Esophagus muscularis mucosa (tissue), 4 donors: ENCODE measurements at regions not wholly inside any gene's neighbourhood (a gene's known extent, or its start where the extent isn't known, plus 50 kb on each side); places are given as distances from the start of the nearest gene placed in this dataset.

ENCODE experiments used
- DNase-seq: peaks from one replicate; pipeline ENCODE4 v3.0.0-alpha.2; 2017; ENCODE audit errors: extremely low spot score
- H3K27ac ChIP-seq, 4 donors: fragments of 200-600 bp; sonication (generic); replicated peaks in 1 of 4; 1 replicate in 3 of 4; 2 replicates in 1 of 4; pipeline ENCODE4 v1.5.1; 2016 to 2019; ENCODE audit warnings: mild to moderate bottlenecking in 1 of 4
- H3K27me3 ChIP-seq, 4 donors: fragments of 200-600 bp; sonication (generic); one replicate each; pipeline versions ENCODE4 v1.5.1 to v1.6.0; 2016 to 2019
- H3K36me3 ChIP-seq, 4 donors: fragments of 200-600 bp; sonication (generic); one replicate each; pipeline ENCODE4 v1.5.1; 2016 to 2019
- H3K4me1 ChIP-seq, 4 donors: fragments of 200-600 bp; sonication (generic); one replicate each; pipeline ENCODE4 v1.5.1; 2016 to 2019
- H3K4me3 ChIP-seq, 4 donors: fragments of 200-600 bp; sonication (generic); 1 replicate in 2 of 4; 2 replicates in 2 of 4; pipeline ENCODE4 v1.5.1; 2016 to 2019; ENCODE audit warnings: mild to moderate bottlenecking in 4 of 4, moderate library complexity in 1 of 4
- H3K9me3 ChIP-seq, 4 donors: fragments of 200-600 bp; sonication (generic); 1 replicate in 3 of 4; 2 replicates in 1 of 4; pipeline ENCODE4 v1.5.1; 2016 to 2019
- EP300 ChIP-seq: sonication (generic); formaldehyde crosslinking; IDR thresholded peaks from one replicate; pipeline ENCODE4 v1.6.1; 2017; ENCODE audit warnings: antibody characterized with exemption
- POLR2A ChIP-seq: fragments of 450-650 bp; IDR thresholded peaks from one replicate; pipeline ENCODE4 v1.6.1; 2017; ENCODE audit warnings: antibody characterized with exemption, moderate library complexity, mild to moderate bottlenecking, low read depth
- POLR2AphosphoS5 ChIP-seq, 2 donors: sonication (generic); formaldehyde crosslinking; IDR thresholded peaks; one replicate each; pipeline ENCODE4 v1.6.1; 2017; ENCODE audit warnings: antibody characterized with exemption in 2 of 2
- WGBS: methylation state at CpG from one replicate; pipeline ENCODE4 v1.1.5; 2018; 5-methylcytosine and 5-hydroxymethylcytosine counted together
- intact Hi-C: fragments of 100-400 bp; cut with DNase I; formaldehyde crosslinking; loops from one replicate; pipeline ENCODE4 v1.15.1; 2023
- TF ChIP-seq, protein P1 (sequence below), 3 experiments: fragments of 200-600 bp in 2 of 3; fragments of 450-650 bp in 1 of 3; sonication (generic) in 2 of 3; IDR thresholded peaks; one replicate each; pipeline ENCODE4 v1.5.1; 2017 to 2019; ENCODE audit warnings: antibody characterized with exemption in 3 of 3, mild to moderate bottlenecking in 2 of 3, moderate library complexity in 1 of 3

DNA sequence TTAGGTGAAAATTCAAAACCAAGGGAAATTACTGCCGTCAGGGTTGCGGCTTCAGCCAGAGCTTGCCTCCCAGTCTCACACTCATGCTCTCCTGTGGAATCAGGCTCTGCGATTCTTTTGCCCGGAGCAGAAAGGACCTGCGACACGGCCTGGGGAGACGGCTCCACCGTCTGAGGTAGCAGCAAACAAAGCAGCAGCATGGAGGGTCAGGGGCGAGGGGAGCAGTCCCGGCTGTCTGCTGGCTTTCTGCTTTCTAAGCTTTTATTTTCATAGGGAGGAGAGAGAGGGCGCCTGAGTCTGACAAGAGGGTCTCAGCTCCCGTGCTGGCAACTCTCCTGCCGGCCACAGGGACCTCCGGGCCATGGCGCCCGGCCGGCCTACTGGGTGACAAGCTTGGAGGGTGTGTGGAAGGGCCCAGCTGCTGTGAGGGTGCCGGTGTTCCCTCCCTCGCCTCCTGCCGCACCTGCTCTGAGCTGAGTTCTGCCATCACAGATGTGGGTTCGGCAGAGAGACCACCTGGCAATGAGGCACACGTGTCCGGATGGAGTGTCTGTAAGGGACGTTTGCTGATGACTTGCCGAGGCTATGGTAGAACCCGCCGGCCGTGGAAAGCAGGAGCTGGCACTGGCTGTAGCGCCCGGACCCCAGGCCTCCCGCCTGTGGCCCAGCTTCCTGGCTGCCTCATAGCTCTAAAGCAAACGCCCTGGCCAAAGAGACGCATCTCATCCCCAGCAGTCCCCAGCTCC, 66.2 kb upstream of the CTDP1 start:
- WGBS, result 87% methylated on average over 27 of the region's 33 CpGs
- H3K9me3 ChIP-seq, result no peaks in the 10 kb centered on the region

DNA sequence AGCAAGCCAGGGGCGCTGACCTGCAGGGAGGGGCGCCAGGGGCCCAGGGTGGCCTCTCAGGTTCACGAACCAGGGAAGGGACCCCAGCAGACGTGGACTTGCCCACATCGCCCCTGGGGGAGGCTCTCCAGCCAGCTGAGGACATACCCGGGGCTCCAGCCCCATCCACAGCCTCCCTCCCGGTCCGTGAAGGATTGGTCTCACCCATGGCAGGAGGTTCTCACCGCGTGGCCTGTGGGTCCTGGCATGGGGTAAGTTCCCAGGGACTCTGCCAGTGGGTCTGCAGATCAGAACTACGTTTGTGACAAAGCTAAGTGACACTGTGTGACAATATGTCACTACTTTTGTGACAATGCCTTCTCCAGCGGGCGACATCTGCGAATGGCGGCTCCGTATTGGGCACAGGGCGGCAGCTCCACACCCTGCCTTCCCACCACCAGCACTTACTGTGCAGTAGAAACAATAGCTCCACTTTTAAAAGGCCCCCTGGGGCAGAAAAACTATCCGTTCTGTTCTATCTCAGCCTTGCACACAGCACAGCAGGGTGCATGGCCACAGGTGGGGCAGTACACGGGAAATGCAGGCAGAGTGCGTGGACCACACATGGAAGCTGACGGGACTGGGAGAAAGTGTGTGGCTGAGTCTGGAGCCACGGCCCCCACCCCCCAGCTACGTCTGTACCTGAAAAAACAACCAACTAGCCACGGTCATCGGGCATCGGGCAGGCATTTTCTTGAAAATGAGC, 65.2 kb upstream of the CTDP1 start:
- no peak overlapping the region for H3K27ac ChIP-seq
- no peaks in the 10 kb centered on the region for H3K36me3 ChIP-seq
- H3K4me1 ChIP-seq, result peaks cover 3 to 18% (median 7%) of the 10 kb centered on the region in 4 donors
- intact Hi-C loops, result no loop called here
- WGBS, result 82% methylated on average over 21 of the region's 26 CpGs
- H3K4me3 ChIP-seq, result no peak overlapping the region
- DNase-seq, result no peak
- no peaks in the 10 kb centered on the region for H3K9me3 ChIP-seq
- TF ChIP-seq POLR2AphosphoS5 (IDR thresholded peaks at IDR 0.05), result no peak
- TF ChIP-seq EP300, result no peak
- no peak for TF ChIP-seq POLR2A
- TF ChIP-seq, protein P1, sequence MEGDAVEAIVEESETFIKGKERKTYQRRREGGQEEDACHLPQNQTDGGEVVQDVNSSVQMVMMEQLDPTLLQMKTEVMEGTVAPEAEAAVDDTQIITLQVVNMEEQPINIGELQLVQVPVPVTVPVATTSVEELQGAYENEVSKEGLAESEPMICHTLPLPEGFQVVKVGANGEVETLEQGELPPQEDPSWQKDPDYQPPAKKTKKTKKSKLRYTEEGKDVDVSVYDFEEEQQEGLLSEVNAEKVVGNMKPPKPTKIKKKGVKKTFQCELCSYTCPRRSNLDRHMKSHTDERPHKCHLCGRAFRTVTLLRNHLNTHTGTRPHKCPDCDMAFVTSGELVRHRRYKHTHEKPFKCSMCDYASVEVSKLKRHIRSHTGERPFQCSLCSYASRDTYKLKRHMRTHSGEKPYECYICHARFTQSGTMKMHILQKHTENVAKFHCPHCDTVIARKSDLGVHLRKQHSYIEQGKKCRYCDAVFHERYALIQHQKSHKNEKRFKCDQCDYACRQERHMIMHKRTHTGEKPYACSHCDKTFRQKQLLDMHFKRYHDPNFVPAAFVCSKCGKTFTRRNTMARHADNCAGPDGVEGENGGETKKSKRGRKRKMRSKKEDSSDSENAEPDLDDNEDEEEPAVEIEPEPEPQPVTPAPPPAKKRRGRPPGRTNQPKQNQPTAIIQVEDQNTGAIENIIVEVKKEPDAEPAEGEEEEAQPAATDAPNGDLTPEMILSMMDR (IDR thresholded peaks at IDR 0.05), result no peak
- H3K27me3 ChIP-seq, result peaks cover 0 to 31% (median 0%) of the 10 kb centered on the region in 4 donors

More for the DNA sequence above, 66.2 kb upstream of the CTDP1 start:
- TF ChIP-seq, protein P1 (IDR thresholded peaks at IDR 0.05), result no peak
- TF ChIP-seq POLR2A, result no peak
- TF ChIP-seq POLR2AphosphoS5 (IDR thresholded peaks at IDR 0.05), result no peak
- no peak for TF ChIP-seq EP300
- DNase-seq, result no peak
- intact Hi-C loops, result no loop called here
- H3K4me1 ChIP-seq, result peaks cover 3 to 18% (median 7%) of the 10 kb centered on the region in 4 donors
- no peak overlapping the region for H3K4me3 ChIP-seq
- no peaks in the 10 kb centered on the region for H3K36me3 ChIP-seq
- H3K27me3 ChIP-seq, result peaks cover 0 to 37% (median 0%) of the 10 kb centered on the region in 4 donors
- no peak overlapping the region for H3K27ac ChIP-seq

DNA sequence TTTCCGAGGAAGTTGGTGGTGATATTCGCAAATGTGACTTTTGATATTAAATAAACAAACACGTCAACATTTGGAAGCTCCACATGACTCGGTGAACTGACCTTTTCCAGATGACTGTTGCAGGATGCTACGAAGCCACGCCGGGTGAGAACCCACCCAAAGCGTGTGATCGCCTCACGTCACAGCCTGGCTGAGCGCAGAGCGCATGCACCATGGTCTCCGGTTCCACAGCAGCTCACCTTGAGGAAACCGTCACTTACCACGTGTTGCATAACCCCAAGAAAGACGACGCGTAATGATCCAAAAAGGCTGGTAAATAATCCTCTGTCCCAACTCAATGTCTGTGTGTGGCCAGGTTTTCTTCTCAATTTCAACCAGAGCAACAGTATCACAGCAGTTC, 64.5 kb upstream of the CTDP1 start:
- intact Hi-C loops, result no loop called here
- WGBS, result 86% methylated on average over 18 of the region's 18 CpGs
- Histone ChIP-seq H3K27me3 (peaks cover 0 to 30% (median 0%) of the 10 kb centered on the region in 4 donors), H3K36me3 (no peaks in the 10 kb centered on the region), H3K9me3 (no peaks in the 10 kb centered on the region), H3K27ac (no peak overlapping the region), H3K4me3 (no peak overlapping the region), H3K4me1 (peaks cover 3 to 18% (median 7%) of the 10 kb centered on the region in 4 donors)
- TF ChIP-seq EP300, result no peak
- TF ChIP-seq, protein P1 (IDR thresholded peaks at IDR 0.05), result no peak
- no peak for TF ChIP-seq POLR2A
- TF ChIP-seq POLR2AphosphoS5 (IDR thresholded peaks at IDR 0.05), result no peak
- DNase-seq, result no peak

DNA sequence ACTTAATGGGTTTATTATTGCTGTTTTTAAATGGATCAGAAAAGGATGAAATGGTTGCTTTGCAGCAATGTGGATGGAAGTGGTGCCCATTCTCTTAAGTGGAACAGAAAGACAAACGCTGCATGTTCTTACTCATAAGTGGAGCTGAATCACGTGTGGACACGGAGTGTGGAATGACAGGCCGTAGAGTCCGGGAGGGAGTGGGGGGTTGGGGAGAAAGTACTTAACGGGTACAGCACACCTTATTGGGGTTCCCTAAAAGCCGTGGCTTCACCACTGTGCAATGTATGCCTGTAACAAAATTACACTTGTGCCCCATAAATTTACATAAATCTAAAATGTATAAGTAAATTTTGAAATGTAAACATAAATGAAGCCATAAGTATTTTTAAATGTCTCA, 64.0 kb upstream of the CTDP1 start:
- 70% methylated on average over 7 of the region's 7 CpGs for WGBS
- Histone ChIP-seq H3K27ac (no peak overlapping the region), H3K9me3 (no peaks in the 10 kb centered on the region), H3K27me3 (peaks cover 0 to 30% (median 0%) of the 10 kb centered on the region in 4 donors), H3K36me3 (no peaks in the 10 kb centered on the region), H3K4me1 (peaks cover 3 to 17% (median 7%) of the 10 kb centered on the region in 4 donors), H3K4me3 (no peak overlapping the region)
- no peak for DNase-seq
- TF ChIP-seq POLR2AphosphoS5 (IDR thresholded peaks at IDR 0.05), result no peak
- TF ChIP-seq, protein P1 (IDR thresholded peaks at IDR 0.05), result no peak
- TF ChIP-seq EP300, result no peak
- no peak for TF ChIP-seq POLR2A
- intact Hi-C loops, result no loop called here
